GM19467 (cell line): ENCODE measurements at regions not wholly inside any gene's neighbourhood (a gene's known extent, or its start where the extent isn't known, plus 50 kb on each side); places are given as distances from the start of the nearest gene placed in this dataset.
"Not testable (repeated sequence)": the region's sequence is repeated elsewhere in the genome, so short reads cannot be mapped to it uniquely, and the experiment has no call there.

Experiments used
- ATAC-seq: cut with Tn5 transposase; IDR thresholded peaks from one replicate; pipeline ENCODE4 v1.9.1; 2021; ENCODE audit warnings: mild to moderate bottlenecking, moderate library complexity; ENCODE audit not compliant: unreplicated experiment

DNA sequence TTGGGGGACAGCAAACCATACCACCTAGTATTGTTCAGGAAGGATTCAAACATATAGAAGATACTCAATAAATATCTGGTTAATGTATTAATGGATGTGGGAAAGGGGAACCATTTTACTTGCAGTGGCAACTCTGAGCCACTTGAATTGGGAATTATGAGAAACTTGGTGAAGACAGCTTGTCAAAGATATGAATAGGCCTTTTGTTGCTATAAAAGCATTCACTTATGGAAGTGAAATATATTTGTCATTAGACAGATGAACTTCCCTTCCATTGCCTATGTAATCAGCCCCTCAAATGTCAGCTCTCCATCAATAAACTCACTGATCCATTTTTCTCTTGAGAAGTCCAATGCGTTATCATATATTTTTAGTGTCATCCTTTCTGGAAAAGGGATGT, 56.1 kb downstream of the GPR85 start:
- ATAC-seq = no peak

DNA sequence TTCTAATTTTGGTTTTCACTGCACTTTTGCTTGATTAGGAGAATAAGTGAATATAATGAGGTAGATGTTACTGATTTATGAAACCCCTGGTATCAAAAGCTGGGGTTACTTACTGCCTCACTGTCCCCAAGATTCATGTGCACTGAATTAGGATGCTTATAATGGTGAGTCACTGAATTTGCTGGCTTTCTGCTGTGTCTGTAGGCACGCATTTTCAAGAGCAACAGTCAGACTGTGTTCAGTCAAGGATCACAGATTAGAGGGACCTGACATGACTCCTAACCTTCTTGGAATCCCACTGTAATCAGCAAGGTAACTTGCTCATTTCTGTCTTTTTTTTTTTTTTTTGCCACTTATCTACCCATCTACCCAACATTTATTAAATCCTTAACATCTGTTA, 59.7 kb downstream of the GPR85 start:
- no peak for ATAC-seq

DNA sequence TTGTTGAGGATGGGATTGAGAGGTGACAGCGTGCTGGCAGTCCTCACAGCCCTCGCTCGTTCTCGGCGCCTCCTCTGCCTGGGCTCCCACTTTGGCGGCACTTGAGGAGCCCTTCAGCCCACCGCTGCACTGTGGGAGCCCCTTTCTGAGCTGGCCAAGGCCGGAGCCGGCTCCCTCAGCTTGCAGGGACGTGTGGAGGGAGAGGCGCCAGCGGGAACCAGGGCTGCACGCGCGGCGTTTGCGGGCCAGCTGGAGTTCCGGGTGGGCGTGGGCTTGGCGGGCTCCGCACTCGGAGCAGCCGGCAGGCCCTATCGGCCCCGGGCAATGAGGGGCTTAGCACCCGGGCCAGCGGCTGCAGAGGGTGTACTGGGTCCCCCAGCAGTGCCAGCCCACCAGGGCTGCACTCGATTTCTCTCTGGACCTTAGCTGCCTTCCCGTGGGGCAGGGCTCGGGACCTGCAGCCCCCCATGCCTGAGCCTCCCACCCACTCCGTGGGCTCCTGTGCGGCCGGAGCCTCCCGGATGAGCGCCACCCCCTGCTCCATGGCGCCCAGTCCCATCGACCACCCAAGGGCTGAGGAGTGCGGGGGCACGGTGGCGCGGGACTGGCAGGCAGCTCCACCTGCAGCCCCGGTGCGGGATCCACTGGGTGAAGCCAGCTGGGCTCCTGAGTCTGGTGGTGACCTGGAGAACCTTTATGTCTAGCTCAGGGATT, 69.3 kb downstream of the GPR85 start:
- not testable (repeated sequence) for ATAC-seq

DNA sequence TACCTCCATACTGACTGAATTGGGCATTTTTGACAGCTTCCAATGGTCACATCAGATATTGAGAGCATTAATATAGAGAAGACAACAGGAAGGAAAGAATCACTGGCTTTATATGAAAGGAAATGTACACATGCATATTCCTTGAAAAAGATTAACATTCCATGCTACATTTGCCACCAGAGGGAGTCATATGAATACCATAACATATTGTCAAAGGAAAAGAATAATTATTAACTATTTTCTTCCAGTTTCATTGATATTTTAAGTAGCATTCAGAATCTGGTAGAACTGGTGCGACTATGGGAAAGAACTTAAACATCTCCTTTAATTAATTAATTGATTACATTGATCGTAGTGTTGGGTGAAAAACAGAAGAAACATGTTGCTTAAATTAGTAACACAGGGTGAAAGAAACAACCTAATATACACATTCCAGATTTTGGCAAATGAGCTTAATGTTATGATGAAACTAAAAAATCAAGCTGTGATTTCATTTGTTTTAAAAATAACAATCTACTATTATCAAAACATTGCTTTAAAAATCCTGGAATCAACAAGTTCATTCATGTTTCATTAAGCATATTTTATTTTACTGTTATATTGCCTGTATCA, 71.5 kb downstream of the GPR85 start:
- ATAC-seq = no peak

DNA sequence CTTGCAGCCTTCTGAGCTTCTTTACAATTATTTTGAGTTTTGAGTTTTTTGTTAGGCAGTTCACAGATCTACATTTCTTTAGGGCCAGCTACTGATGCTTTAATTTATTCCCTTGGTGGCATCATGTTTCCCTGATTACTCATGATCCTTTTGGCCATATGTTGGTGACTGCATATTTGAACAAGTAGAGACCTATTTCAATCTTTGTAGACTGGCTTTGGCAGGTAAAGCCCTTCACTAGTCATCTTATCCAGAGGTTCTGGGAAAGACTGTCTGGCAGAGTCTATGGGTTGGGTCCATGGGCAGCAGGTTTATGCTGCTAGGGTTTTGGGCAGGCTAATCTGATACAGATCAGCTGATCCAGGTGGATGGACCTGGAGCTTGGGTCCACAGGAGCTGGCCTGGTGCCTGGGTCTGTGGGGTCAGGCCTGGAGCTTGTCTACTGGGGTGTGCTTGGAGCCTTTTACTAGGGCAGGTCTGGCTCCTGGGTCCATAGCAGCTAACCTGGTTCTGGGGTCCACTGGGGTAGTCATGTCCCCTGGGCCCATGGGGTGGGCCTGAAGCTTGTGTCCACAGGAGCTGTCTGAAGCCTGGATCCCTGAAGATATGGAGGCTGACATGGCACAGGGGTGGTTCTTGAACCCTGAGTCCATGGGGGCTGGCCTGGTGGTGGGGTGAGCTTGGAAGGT, 72.7 kb downstream of the GPR85 start:
- ATAC-seq = no peak

DNA sequence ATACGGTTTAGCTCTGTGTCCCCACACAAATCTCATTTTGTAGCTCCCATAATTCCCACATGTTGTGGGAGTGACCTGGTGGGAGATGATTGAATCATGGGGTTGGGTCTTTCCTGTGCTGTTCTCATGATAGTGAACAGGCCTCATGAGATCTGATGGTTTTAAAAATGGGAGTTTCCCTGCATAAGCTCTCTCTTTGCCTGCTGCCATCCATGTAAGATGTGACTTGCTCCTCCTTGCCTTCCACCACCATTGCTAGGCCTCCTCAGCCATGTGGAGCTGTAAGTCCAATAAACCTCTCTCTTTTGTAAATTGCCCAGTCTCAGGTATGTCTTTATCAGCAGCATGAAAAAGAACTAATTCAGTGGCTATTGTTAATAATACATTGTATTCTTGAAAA, 73.8 kb downstream of the GPR85 start:
- not testable (repeated sequence) for ATAC-seq

DNA sequence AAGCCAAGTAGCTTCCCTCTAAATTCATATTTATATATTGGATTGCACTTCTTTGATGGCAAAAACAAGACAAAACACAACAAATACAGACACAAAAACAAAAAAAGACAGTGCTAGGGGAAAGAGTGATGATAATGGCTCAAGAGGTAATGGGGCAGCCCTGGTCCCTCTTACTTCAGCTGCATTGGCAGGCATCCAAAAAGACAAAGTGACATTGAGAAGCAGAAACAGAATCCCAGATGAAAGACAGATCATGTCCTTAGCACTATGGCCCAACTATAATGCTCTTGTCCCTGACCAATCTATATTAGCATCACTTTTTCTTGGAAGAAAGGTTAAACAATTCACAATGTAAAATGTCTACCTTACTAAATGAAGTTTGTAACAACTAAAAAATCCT, 76.2 kb downstream of the GPR85 start:
- no peak for ATAC-seq

DNA sequence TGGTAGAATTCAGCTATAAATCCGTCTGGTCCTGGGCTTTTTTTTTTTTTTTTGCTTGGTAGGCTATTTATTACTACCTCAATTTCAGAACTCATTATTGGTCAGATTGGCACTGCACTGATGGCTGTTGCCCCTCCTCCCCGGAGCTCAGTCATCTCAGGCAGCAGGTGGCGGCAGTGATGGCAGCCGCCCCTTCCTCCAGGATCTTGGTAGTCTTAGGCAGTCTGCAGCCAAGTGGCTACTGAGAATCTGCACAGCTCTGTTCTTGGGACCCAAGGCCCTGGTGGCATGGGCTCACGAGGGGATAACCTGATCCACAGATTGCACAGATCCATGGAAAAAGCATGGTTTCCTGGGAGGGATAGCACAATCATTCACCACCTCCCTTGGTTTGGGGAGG, 77.9 kb downstream of the GPR85 start:
- no peak for ATAC-seq

DNA sequence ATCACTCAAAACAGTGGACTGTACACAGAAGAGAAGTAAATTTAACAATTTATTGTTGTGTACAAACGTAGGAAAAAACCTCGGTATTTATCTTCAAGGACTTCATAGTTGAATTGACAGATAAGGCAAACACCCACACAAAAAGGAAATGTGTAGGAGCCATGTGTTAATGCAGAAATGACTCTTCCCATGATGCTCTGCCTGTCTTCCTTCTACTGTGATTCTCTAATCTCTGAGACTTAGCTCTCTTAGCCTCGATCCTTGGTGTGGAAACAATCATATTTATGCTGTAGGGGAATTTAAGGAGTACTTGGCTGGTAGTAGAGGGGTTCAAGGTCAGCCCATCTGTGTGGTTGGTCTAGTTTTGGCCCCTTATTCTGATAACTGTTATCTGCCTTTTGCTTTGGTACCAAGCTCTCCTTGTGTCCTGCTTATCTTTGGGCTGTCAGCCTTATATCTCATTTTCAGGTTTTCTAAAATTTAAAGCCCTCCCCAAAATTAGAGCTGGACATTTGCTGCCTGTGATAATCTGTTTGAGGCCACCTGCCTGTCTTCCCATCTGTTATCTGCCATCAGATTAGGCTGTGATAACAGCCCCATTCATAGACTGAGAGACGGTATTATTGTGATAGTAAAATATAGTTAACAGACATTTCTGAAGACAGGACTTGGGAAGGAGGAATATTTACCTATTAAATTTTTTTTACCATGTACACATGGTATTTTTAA, 81.7 kb downstream of the GPR85 start:
- no peak for ATAC-seq

DNA sequence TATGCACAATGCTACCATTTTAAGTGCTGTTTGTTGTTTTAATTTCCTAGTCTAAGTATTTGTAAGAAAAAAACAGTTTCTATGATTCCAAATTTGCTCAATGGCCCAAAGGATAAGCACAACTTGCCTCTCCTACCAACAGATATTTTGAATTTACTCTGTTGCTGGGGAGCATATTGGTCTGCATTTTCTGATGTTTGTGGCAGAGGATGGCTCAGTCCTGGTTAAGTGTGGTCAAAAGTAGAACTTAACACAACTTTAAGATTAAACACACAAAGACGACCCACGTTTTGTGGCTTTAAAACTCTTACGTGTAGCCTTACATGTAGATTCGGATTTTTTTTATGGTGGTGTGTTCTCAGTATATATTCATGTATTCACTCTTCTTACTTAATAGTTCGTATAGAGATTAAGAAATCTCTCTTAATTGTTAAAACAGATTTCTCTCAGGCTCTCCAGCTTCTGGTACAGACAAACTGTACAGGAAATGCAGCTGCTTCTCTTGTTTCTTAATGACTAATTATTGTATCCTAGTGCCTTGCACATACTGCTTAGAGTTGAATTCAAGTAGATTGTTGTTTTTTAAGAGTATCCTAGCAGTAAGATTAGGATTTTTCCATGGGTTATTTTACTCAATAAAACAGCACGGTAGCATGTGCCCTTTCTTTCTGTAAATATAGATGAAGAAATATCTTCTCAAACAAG, 86.2 kb downstream of the GPR85 start:
- ATAC-seq = peak; percentile 72

DNA sequence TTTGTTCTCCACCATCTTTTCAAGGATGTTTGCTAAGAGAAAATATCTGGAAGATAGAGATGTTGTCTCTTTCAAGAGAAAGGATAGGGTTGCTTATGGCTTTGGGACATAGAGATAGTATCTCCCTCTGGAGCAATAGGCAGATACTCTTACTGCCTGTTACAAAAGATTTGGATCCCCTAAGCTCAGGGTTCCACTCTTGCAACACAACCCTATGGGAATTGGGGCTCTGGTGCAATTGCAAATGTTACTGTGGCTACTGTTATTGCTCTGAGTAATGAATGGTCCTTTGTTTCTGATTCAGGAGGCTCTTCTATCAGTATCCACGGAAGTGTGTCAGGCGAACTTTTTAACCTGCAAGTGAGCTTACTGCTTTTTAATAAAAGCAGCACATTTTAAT, 88.8 kb downstream of the GPR85 start:
- ATAC-seq = no peak

DNA sequence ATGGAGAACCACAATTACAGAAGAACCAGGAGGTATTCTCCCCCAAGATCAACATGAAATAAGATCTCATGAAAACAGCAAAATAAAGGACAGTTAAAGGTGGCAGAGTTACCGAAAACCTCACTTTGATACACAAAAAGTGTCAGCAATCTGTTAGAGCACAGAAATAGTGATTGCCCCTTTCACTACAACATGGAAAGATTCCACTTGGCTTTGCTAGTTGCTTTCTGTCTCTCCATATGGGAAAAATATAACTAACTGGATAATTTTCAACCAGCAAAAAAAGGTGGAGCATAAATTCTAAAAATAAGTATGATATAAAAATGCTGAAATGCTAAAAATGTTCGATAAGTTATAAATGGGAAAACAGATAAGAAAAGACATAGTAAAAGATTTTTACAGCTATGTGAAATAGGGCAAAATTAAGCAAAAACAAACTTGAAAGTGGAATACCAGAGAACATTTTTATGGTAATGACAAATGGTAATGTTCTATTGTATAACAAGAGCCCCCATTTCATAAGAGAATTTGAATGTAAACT, 90.2 kb downstream of the GPR85 start:
- ATAC-seq = no peak

DNA sequence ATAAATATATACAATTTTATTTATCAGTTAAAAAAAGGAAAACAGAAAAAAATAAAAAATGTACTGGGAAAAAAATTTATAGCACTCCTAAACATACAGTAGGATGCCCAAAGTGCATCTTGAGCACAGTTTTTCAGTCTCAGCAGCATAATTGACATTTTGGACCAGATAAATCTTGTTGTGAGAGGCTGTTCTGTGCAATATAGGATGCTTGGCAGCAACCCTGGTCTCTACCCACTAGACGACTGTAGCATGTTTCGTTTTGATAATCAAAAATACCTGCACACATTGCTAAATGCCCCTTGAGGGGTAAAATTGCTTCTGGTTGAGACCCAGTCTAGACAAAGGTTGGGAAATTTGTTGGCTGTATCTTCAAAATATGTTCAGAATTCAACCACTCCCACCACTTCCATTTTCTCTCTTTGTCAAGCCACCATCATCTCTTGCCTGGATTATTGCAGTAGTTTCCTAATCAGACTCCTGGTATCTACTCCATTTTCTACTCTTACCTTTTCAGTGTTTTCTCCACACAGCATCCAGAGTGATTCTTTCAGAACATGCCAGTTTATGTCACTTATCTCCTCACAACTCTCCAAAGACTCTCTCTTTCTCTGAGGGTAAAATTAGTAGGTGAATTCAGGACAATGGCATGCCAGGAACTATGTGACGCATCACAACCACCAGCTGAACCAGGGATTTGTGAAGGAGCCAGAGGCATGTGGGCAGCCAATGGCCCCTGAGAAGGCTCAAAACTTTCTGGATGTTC, 91.4 kb downstream of the GPR85 start:
- no peak for ATAC-seq

DNA sequence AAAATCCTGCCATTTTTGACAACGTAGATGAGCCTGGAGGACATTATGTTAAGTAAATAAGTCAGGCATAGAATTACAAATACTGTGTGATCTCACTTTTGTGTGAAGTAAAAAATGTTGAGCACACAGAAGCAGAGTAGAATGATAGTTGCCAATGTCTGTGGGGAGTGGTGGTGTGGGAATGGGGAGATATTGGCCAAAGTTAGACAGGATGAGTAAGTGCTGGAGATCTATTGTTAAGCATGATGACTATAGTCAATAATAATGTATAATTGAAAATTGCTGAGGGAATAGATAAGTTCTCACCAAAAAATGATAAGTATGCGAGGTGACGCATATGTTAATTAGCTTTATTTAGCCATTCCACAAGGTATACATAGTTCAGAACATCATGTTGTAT, 92.0 kb downstream of the GPR85 start:
- no peak for ATAC-seq

DNA sequence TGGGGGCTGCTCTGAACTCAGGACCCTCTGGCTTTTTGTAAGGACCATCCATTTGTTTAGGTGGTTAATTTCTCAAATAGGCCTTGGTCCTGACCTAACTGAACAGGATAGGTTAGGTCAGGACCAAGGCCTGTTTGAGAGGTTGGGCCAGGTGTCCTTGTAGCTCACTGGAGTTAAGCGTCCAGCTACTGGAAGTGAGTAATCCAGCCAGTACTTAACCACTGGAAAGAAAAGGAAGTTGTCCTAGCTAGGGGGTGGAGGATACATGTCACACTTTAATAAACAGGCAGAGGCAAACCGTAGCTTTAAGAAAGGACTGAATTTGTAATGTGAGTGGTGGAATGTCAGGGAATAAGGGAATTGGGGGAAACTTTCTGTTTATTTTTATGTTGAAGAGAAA, 96.0 kb downstream of the GPR85 start:
- no peak for ATAC-seq

DNA sequence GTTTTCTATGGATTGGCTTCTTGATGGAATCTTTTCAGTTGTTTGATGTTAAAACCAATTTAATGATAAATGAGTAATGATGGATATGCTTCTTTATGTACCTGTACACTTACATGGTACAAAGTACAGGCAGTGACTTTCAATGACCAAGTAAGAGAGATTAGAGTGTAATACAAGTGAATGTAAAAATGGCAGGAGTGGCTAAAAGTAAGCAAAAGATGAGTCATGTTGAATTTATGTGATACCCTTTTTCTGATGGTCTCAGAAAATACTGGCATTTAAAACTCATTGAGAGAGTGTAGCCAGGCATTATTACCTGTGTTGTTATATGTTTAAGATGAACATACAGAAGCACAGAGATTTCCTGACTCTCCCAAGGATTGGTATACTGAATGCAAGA, 97.1 kb downstream of the GPR85 start:
- no peak for ATAC-seq

DNA sequence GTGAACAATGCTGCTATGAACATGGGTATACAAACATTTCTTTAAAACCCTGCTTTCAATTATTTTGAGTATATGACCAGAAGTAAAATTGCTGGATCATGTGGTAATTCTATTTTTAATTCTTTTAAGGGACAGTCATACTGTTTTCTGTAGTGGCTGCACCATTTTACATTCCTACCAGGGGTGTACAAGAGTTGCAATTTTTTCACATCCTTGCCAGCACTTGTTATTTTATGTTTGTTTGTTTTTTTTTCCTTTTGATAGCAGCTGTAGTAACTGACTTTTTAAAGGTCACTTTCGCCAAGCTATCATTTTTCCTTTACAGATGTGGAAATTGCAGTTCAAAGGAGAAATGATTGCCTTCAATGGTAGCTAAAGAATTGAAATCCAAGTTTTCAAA, 99.5 kb downstream of the GPR85 start:
- ATAC-seq = no peak

DNA sequence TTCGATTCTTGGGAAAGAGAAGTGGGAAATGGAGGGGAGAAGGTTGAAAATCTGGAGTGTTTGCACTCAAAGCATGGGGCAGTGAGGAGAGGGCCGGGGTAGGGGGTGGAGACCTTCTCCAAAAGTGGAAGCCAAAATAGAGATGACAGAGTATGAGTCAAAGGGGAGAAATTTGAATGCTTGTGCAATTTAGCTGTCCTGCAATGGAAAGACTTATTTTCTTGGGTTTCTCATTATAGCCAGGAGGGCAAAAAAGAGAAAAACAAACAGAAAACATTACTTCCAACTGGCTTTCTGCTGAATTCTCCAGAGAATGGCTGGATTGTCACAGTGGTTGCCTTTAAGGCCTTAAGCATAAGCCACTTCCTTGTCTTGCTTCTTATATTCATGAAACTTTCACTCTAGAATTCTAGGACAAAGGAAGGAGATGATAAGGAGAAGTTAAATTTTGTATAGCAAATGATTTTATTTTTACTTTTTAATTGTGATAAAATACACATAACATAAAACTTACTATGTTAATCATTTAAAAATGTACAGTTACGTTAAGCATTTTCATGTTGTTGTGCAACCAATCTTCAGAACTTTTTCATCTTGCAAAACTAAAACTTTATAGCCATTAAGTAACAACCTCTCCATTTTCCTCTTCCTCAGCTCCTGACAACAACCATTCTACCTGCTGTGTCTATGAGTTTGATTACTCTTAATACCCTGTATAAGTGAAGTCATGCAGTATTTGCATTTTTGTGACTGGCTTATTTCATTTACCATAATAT, 100.2 kb downstream of the GPR85 start:
- no peak for ATAC-seq

DNA sequence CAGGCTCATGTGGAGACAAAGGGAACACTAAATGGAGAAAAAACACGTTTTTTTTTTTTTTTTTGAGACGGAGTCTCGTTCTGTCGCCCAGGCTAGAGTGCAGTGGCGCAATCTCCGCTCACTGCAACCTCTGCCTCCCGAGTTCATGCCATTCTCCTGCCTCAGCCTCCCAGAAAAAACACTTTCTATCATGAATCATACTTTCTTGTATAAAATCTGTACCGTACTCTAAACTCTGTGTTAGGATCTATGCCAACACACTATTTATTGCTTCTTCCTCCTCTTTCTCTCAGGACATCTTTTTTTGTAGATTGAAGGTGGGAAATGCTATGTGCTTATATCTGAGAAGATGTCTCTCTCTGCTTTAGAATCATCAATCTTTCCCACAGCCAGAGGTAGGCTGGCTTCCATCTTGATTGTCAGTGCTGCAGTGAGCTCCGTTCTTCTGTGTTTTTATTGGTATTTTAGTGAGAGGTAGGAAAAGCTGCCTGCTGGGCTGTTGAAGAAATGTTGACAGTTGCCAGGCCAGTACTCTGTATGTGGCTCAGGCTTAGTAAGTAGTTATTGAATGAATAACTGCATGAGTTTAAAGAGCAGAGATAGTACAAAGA, 101.1 kb downstream of the GPR85 start:
- no peak for ATAC-seq
